Muscle layer of duodenum (tissue), 2 donors: ENCODE measurements at regions not wholly inside any gene's neighbourhood (a gene's known extent, or its start where the extent isn't known, plus 50 kb on each side); places are given as distances from the start of the nearest gene placed in this dataset.
"Not testable (repeated sequence)": the region's sequence is repeated elsewhere in the genome, so short reads cannot be mapped to it uniquely, and the experiment has no call there.

Experiments
- H3K27ac ChIP-seq: one replicate; pipeline ENCODE4 v1.7.0; 2013; ENCODE audit warnings: mild to moderate bottlenecking, low read length
- H3K27me3 ChIP-seq: one replicate; pipeline ENCODE4 v1.7.0; 2013; ENCODE audit warnings: low read depth, mild to moderate bottlenecking, control low read depth, low read length
- H3K36me3 ChIP-seq, 2 donors: one replicate each; pipeline ENCODE4 v1.7.0; 2013; ENCODE audit warnings: low read length in 2 of 2, control low read depth in 1 of 2, mild to moderate bottlenecking in 1 of 2; ENCODE audit not compliant: insufficient read depth in 2 of 2, control insufficient read depth in 1 of 2
- H3K4me1 ChIP-seq, 2 donors: one replicate each; pipeline ENCODE4 v1.7.0; 2013; ENCODE audit warnings: low read length in 2 of 2, mild to moderate bottlenecking in 2 of 2, control low read depth in 1 of 2, moderate library complexity in 1 of 2; ENCODE audit not compliant: insufficient read depth in 2 of 2, control insufficient read depth in 1 of 2
- H3K4me3 ChIP-seq, 2 donors: one replicate each; pipeline ENCODE4 v1.7.0; 2013; ENCODE audit warnings: low read length in 2 of 2, low read depth in 1 of 2, mild to moderate bottlenecking in 1 of 2
- H3K9me3 ChIP-seq, 2 donors: one replicate each; pipeline ENCODE4 v1.7.0; 2013; ENCODE audit warnings: low read length in 2 of 2, control low read depth in 1 of 2, mild to moderate bottlenecking in 1 of 2; ENCODE audit not compliant: control insufficient read depth in 1 of 2
- donor health status: healthy.

DNA sequence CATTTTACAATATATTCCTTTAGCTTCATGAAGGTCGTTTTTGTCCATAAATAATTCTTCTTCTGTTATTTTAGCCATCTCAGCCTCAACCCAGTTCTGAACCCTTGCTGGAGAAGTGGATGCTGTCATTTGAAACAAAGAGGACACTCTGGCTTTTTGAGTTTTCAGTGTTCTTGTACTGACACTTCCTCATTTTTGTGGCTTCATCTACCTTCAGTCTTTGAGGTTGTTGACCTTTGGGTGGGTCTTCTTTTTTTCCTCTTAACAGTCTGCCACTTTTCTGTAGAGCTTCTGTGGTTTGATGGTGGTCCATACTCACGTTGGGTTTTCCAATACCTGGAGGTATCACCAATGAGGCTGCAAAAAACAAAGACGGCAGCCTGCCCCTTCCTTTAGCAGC is 650.9 kb downstream of the PDCD6IP start:
- no peak overlapping the region for H3K27ac ChIP-seq
- H3K27me3 ChIP-seq = no peaks in the 10 kb centered on the region
- peaks cover 0 to 12% of the 10 kb centered on the region in 2 donors for H3K9me3 ChIP-seq
- no peaks in the 10 kb centered on the region for H3K4me1 ChIP-seq
- H3K4me3 ChIP-seq = no peak overlapping the region
- H3K36me3 ChIP-seq = no peaks in the 10 kb centered on the region

DNA sequence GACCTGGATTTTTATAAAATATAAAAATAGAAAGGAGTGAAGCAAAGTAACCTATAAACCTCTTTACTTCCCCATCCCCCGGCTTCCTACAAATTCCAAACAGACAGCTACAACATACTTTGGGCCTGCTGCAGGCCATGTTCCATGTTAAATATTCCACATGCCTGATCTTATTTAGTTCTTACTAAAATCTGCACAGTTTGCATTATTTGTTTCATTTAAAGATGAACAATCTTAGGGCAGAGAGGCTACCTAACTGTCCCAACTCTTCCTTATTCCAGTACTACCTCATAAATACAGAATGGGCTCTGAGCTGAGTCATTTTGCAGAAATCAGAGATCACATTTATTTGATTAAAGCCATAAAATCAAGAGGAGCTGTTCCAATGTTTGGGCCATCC is 665.0 kb downstream of the PDCD6IP start:
- peaks cover 11% of the 10 kb centered on the region in 2 donors for H3K9me3 ChIP-seq
- H3K27ac ChIP-seq = no peak overlapping the region
- H3K27me3 ChIP-seq = no peaks in the 10 kb centered on the region
- H3K36me3 ChIP-seq = no peaks in the 10 kb centered on the region
- no peak overlapping the region for H3K4me3 ChIP-seq
- H3K4me1 ChIP-seq = no peaks in the 10 kb centered on the region

DNA sequence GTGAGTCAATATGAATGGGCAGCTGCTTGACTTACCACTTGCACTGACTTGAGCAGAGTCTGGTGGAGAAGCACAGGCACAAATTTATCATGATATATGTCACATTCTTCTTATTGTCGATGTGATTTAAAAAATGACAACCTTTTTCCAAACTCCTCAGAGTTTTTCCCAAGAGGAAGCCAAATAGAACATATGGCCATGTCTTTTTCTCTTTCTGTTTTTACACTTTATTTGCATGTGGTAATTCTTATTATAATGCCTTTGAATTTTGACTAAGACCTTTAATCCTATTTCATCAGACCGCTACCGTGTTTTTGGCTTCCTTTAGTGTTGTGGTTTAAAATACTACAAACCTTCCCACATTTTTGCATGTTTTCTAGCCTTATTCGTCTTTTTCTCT is 666.2 kb downstream of the PDCD6IP start:
- H3K4me3 ChIP-seq = no peak overlapping the region
- no peaks in the 10 kb centered on the region for H3K36me3 ChIP-seq
- no peaks in the 10 kb centered on the region for H3K4me1 ChIP-seq
- H3K9me3 ChIP-seq = peaks cover under 1 to 8% of the 10 kb centered on the region in 2 donors
- H3K27me3 ChIP-seq = no peaks in the 10 kb centered on the region
- H3K27ac ChIP-seq = no peak overlapping the region

DNA sequence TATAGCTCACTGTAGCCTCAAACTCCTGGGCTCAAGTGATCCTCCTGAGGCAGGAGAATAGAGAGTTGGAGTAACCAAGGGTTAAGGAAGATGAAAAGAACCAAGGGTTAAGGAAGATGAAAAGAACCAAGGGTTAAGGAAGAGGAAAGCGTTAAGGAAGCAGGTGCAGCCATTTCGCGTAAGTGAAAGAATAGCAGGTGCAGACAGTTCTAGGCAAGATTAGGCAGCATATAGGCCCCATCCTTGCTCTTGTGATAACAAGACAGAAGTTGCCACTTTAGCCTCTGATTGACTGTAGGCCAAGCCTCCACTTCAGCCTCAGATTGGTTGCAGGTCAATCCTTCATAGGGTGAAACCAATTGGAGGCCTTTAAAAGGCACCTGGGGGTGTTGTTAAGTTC is 677.4 kb downstream of the PDCD6IP start:
- Histone ChIP-seq H3K36me3 (no peaks in the 10 kb centered on the region), H3K27ac (no peak overlapping the region)

DNA sequence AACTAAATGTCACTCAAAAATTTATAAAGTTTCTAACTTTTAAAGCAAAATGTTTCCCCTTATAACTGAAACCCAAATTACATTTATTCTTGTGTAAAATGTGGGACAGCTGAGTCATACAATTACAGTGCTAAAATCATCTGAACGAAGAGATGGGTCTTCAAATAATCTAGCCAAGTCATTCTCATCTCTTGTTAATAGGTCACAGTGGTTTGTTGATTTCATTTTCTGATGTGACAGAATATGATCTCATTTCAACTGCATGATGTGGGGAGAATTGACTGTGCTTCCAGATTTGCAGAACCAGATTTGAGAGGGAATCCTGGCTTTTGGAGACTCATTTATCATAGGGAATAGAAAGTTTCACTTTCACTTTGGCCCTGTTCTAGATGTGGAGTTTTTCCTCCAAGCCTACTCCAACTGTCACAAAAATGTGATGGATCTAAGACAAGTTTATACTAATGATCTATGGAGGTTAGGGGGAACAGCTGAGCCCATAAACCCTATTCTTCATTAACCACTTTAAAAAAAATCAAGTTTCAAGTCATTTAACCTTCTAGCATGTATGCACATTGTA is 685.0 kb downstream of the PDCD6IP start:
- H3K27ac ChIP-seq = no peak overlapping the region
- no peaks in the 10 kb centered on the region for H3K9me3 ChIP-seq
- no peaks in the 10 kb centered on the region for H3K36me3 ChIP-seq
- no peaks in the 10 kb centered on the region for H3K4me1 ChIP-seq
- H3K27me3 ChIP-seq = no peaks in the 10 kb centered on the region
- no peak overlapping the region for H3K4me3 ChIP-seq

More for the DNA sequence above, 677.4 kb downstream of the PDCD6IP start:
- Histone ChIP-seq H3K9me3 (no peaks in the 10 kb centered on the region), H3K4me1 (no peaks in the 10 kb centered on the region), H3K27me3 (no peaks in the 10 kb centered on the region), H3K4me3 (no peak overlapping the region)

DNA sequence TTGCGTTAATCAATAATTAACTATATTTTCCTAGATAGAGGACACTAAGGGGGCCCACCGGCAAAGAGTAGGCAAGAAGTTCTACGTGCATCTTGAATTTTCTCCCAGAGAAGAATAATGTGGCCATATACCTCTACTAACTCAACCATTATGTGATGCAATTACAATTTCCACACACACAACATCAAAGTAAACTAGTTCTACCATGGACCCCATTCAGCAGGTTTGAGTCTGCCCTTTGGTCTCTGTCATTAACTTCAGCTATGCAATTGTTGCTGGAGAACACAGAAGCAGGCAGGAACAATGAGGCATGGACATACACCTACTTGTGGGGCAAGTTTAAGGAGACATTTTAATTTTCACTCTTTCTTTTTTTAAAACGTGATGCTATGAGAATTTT is 705.9 kb downstream of the PDCD6IP start:
- Histone ChIP-seq H3K27me3 (no peaks in the 10 kb centered on the region), H3K9me3 (no peaks in the 10 kb centered on the region), H3K27ac (no peak overlapping the region), H3K36me3 (no peaks in the 10 kb centered on the region), H3K4me1 (no peaks in the 10 kb centered on the region), H3K4me3 (no peak overlapping the region)

DNA sequence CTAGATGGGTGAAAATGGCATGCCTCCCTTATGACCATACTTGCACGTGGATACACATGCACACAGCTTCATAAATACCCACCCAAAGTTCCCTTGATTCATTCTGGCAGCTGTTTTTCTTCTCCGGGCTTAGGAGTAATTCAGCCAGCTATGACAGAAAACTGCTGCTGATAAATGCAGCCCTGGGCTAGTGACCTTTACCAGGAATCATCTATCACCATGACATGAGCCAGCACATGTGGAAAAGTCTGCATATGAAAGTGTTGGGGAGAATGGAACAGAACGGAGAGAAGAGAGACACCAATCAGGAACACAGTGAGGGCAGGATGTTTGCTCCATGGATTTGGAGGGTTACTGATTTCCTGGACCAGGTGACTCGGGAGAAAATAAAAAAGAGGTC is 706.3 kb downstream of the PDCD6IP start:
- Histone ChIP-seq H3K9me3 (no peaks in the 10 kb centered on the region), H3K27me3 (no peaks in the 10 kb centered on the region), H3K36me3 (no peaks in the 10 kb centered on the region), H3K4me1 (no peaks in the 10 kb centered on the region), H3K27ac (no peak overlapping the region), H3K4me3 (no peak overlapping the region)

DNA sequence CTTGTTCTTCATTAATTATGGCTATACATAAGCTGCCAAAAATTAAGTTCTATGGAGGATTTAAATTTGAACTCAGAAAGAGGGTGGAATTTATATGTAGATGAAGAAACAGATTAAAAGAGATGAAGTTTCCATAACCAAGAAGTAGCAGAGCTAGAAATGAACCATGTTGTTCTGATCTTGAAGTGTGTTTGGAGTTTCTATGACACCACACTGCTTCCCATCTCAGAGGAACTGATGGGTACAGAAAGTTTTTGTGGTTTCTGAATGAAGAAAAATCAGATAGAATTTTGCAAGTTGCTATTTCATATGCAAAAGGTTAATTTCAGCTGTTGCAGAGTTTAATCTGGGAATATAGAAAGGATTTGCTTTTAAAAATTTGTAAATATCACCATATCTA is 710.3 kb downstream of the PDCD6IP start:
- Histone ChIP-seq H3K36me3 (no peaks in the 10 kb centered on the region), H3K27ac (no peak overlapping the region), H3K4me3 (no peak overlapping the region), H3K27me3 (no peaks in the 10 kb centered on the region), H3K9me3 (no peaks in the 10 kb centered on the region), H3K4me1 (no peaks in the 10 kb centered on the region)

DNA sequence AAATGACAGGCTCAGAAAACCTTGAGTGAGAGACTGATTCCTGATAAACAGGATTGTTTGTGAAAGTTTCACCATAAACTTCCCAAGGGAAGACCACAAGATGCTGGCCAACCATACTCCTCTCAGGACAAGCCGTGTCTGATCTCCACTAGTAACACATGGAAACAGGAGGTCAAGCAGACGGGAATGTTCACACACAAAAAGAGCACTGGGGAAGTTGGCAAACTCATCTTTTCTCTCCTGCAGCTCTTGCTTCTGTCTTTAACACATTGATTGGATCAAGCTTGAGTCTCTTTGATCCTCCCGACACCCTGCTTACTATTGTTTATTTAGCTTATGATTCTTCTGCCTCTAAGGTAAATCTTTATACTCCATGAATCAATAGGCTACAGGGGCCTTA is 713.5 kb downstream of the PDCD6IP start:
- Histone ChIP-seq H3K4me1 (no peaks in the 10 kb centered on the region), H3K36me3 (no peaks in the 10 kb centered on the region), H3K27ac (no peak overlapping the region), H3K4me3 (no peak overlapping the region), H3K27me3 (no peaks in the 10 kb centered on the region), H3K9me3 (no peaks in the 10 kb centered on the region)

DNA sequence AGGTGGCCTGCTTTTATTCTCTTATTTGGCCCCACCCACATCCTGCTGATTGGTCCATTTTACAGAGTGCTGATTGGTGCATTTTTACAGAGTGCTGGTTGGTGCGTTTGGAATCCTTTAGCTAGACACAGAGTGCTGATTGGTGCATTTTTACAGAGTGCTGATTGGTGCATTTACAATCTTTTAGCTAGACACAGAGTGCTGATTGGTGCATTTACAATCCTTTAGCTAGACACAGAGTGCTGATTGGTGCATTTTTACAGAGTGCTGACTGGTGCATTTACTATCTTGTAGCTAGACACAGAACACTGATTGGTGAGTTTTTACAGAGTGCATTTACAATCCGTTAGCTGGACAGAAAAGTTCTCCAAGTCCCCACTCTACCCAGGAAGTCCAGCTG is 720.6 kb downstream of the PDCD6IP start:
- H3K9me3 ChIP-seq, H3K27me3 ChIP-seq, H3K36me3 ChIP-seq, H3K27ac ChIP-seq, H3K4me1 ChIP-seq, H3K4me3 ChIP-seq: not testable (repeated sequence)

DNA sequence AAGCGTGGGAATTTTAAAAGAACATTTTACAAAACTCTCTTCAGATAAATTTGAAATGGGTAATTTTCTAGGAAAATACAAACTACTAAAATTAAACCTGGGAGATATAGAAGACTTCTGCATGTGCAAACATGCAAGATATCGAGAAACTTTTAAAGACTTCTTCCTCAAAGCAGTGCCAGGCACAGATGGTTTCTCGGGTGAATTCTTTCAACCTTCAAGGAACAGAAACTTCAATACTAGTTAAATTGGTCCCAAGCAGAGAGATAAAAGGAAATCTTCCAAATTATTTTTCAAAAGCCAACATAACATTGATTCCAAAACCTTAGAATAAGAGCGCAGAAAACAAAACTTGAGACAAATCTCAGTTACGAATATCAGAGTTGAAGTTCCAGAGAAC is 732.7 kb downstream of the PDCD6IP start:
- no peaks in the 10 kb centered on the region for H3K36me3 ChIP-seq
- no peaks in the 10 kb centered on the region for H3K4me1 ChIP-seq
- H3K9me3 ChIP-seq = no peaks in the 10 kb centered on the region
- no peak overlapping the region for H3K27ac ChIP-seq
- H3K27me3 ChIP-seq = no peaks in the 10 kb centered on the region
- H3K4me3 ChIP-seq = no peak overlapping the region

DNA sequence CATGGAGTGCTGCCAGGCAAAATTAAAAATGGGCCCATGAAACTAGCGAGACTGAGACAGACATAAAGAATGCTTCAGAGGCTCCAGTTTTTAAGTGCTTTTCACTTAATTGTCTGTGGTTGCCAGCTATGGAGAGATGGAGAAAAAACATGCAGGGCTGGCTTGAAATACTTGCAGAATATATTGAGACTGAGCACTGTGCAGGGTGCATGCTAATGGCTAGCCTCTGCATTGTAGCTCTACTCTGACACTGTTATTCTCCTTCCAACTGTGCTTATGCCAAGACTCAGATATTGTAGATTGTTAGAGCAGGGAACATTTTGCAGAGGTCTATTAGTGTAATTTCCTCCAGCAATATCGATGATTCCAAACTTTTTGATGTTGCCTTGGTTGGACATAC is 735.0 kb downstream of the PDCD6IP start:
- no peaks in the 10 kb centered on the region for H3K4me1 ChIP-seq
- no peak overlapping the region for H3K27ac ChIP-seq
- no peaks in the 10 kb centered on the region for H3K27me3 ChIP-seq
- no peaks in the 10 kb centered on the region for H3K36me3 ChIP-seq
- H3K9me3 ChIP-seq = no peaks in the 10 kb centered on the region
- H3K4me3 ChIP-seq = no peak overlapping the region
